ENCODE measurements at regions not wholly inside any gene's neighbourhood (a gene's known extent, or its start where the extent isn't known, plus 50 kb on each side); places are given as distances from the start of the nearest gene placed in this dataset.

- H3K4me3 ChIP-seq (ENCODE audit: insufficient read depth in 1 of 2, low read depth in 1 of 2, low read length in 2 of 2), result no peak overlapping the region
- no peak overlapping the region for H3K4ac ChIP-seq (ENCODE audit: low read depth in 1 of 2, low read length in 2 of 2)
- no peak for DNase-seq
- H3K23ac ChIP-seq (ENCODE audit: low read length in 2 of 2), result no peak overlapping the region
- no peaks in the 10 kb centered on the region for H3K4me1 ChIP-seq (ENCODE audit: control insufficient read depth, insufficient read depth, low read depth, low read length)
- H2BK120ac ChIP-seq (ENCODE audit: low read depth, low read length), result no peak overlapping the region
- H4K8ac ChIP-seq (ENCODE audit: low read length), result no peak overlapping the region
- no peak overlapping the region for H3K9ac ChIP-seq (ENCODE audit: low read length)
- no peaks in the 10 kb centered on the region for H3K79me1 ChIP-seq (replicated peaks; ENCODE audit: low read length, poor library complexity, severe bottlenecking)
- H3K4me2 ChIP-seq (ENCODE audit: low read length, poor library complexity, severe bottlenecking), result no peak overlapping the region
- H2AFZ ChIP-seq (ENCODE audit: low read depth, low read length), result no peak overlapping the region
- 67% methylated on average over 1 of the region's 3 CpGs for WGBS
- H2BK5ac ChIP-seq (ENCODE audit: low read depth, low read length, poor library complexity, severe bottlenecking), result no peak overlapping the region
- no peak overlapping the region for H2BK15ac ChIP-seq (ENCODE audit: low read depth, poor library complexity, severe bottlenecking)
- H3K14ac ChIP-seq (ENCODE audit: low read length in 2 of 2), result no peak overlapping the region
- no peak overlapping the region for H3K18ac ChIP-seq (ENCODE audit: low read depth in 1 of 2, low read length in 2 of 2)
- no peak overlapping the region for H2AK5ac ChIP-seq (ENCODE audit: low read length, severe bottlenecking)
- H3K9me3 ChIP-seq (ENCODE audit: control insufficient read depth, low read length), result peaks cover 5% of the 10 kb centered on the region
- no peak overlapping the region for H4K91ac ChIP-seq (ENCODE audit: low read length)
- no peak overlapping the region for H2BK12ac ChIP-seq (ENCODE audit: low read length in 2 of 2)
- H3K27me3 ChIP-seq (ENCODE audit: control insufficient read depth in 1 of 2, insufficient read depth in 1 of 2, low read length in 2 of 2), result peaks cover 4 to 11% of the 10 kb centered on the region in 2 experiments
- H3K27ac ChIP-seq (ENCODE audit: low read length, poor library complexity, severe bottlenecking), result no peak overlapping the region
- H3K36me3 ChIP-seq (ENCODE audit: control insufficient read depth in 1 of 2, insufficient read depth in 2 of 2, low read depth in 1 of 2, low read length in 2 of 2), result no peaks in the 10 kb centered on the region
Measured at GRCh38 chr12:107152315-107152714, 59.0 kb upstream of the CRY1 start.

GRCh38 chr12:107159384-107159900, 66.1 kb upstream of the CRY1 start:
- no peak overlapping the region for H2AFZ ChIP-seq (ENCODE audit: low read depth, low read length)
- no peak overlapping the region for H4K91ac ChIP-seq (ENCODE audit: low read length)
- H3K27ac ChIP-seq (ENCODE audit: low read length, poor library complexity, severe bottlenecking), result no peak overlapping the region
- H3K4ac ChIP-seq (ENCODE audit: low read depth in 1 of 2, low read length in 2 of 2), result no peak overlapping the region
- peaks cover 20 to 47% of the 10 kb centered on the region in 2 experiments for H3K27me3 ChIP-seq (ENCODE audit: control insufficient read depth in 1 of 2, insufficient read depth in 1 of 2, low read length in 2 of 2)
- no peak overlapping the region for H3K4me2 ChIP-seq (ENCODE audit: low read length, poor library complexity, severe bottlenecking)
- H4K8ac ChIP-seq (ENCODE audit: low read length), result no peak overlapping the region
- no peak for DNase-seq
- no peak overlapping the region for H2BK15ac ChIP-seq (ENCODE audit: low read depth, poor library complexity, severe bottlenecking)
- H3K4me1 ChIP-seq (ENCODE audit: control insufficient read depth, insufficient read depth, low read depth, low read length), result no peaks in the 10 kb centered on the region
- no peak overlapping the region for H2BK12ac ChIP-seq (ENCODE audit: low read length in 2 of 2)
- H3K9ac ChIP-seq (ENCODE audit: low read length), result no peak overlapping the region
- H3K79me1 ChIP-seq (replicated peaks; ENCODE audit: low read length, poor library complexity, severe bottlenecking), result no peaks in the 10 kb centered on the region
- no peaks in the 10 kb centered on the region for H3K9me3 ChIP-seq (ENCODE audit: control insufficient read depth, low read length)
- no peak overlapping the region for H2BK120ac ChIP-seq (ENCODE audit: low read depth, low read length)
- no peak overlapping the region for H2BK5ac ChIP-seq (ENCODE audit: low read depth, low read length, poor library complexity, severe bottlenecking)
- no peak overlapping the region for H3K4me3 ChIP-seq (ENCODE audit: insufficient read depth in 1 of 2, low read depth in 1 of 2, low read length in 2 of 2)
- 90% methylated on average over 2 of the region's 2 CpGs for WGBS
- H3K14ac ChIP-seq (ENCODE audit: low read length in 2 of 2), result no peak overlapping the region
- no peak overlapping the region for H2AK5ac ChIP-seq (ENCODE audit: low read length, severe bottlenecking)
- no peaks in the 10 kb centered on the region for H3K36me3 ChIP-seq (ENCODE audit: control insufficient read depth in 1 of 2, insufficient read depth in 2 of 2, low read depth in 1 of 2, low read length in 2 of 2)
- H3K18ac ChIP-seq (ENCODE audit: low read depth in 1 of 2, low read length in 2 of 2), result no peak overlapping the region
- H3K23ac ChIP-seq (ENCODE audit: low read length in 2 of 2), result no peak overlapping the region

- 60% methylated on average over 1 of the region's 4 CpGs for WGBS
- Histone ChIP-seq H3K79me1 (replicated peaks; ENCODE audit: low read length, poor library complexity, severe bottlenecking) (no peaks in the 10 kb centered on the region), H2BK15ac (ENCODE audit: low read depth, poor library complexity, severe bottlenecking) (no peak overlapping the region), H3K9ac (ENCODE audit: low read length) (no peak overlapping the region), H3K4me3 (ENCODE audit: insufficient read depth in 1 of 2, low read depth in 1 of 2, low read length in 2 of 2) (no peak overlapping the region), H4K91ac (ENCODE audit: low read length) (no peak overlapping the region), H2AK5ac (ENCODE audit: low read length, severe bottlenecking) (no peak overlapping the region), H3K27ac (ENCODE audit: low read length, poor library complexity, severe bottlenecking) (no peak overlapping the region), H2BK5ac (ENCODE audit: low read depth, low read length, poor library complexity, severe bottlenecking) (no peak overlapping the region), H2BK12ac (ENCODE audit: low read length in 2 of 2) (no peak overlapping the region), H3K18ac (ENCODE audit: low read depth in 1 of 2, low read length in 2 of 2) (no peak overlapping the region), H3K14ac (ENCODE audit: low read length in 2 of 2) (no peak overlapping the region), H2AFZ (ENCODE audit: low read depth, low read length) (no peak overlapping the region), H2BK120ac (ENCODE audit: low read depth, low read length) (no peak overlapping the region), H3K36me3 (ENCODE audit: control insufficient read depth in 1 of 2, insufficient read depth in 2 of 2, low read depth in 1 of 2, low read length in 2 of 2) (no peaks in the 10 kb centered on the region), H3K23ac (ENCODE audit: low read length in 2 of 2) (no peak overlapping the region), H3K9me3 (ENCODE audit: control insufficient read depth, low read length) (no peaks in the 10 kb centered on the region), H3K27me3 (ENCODE audit: control insufficient read depth in 1 of 2, insufficient read depth in 1 of 2, low read length in 2 of 2) (peaks cover 11 to 50% of the 10 kb centered on the region in 2 experiments), H3K4me1 (ENCODE audit: control insufficient read depth, insufficient read depth, low read depth, low read length) (no peaks in the 10 kb centered on the region), H3K4ac (ENCODE audit: low read depth in 1 of 2, low read length in 2 of 2) (no peak overlapping the region), H4K8ac (ENCODE audit: low read length) (no peak overlapping the region), H3K4me2 (ENCODE audit: low read length, poor library complexity, severe bottlenecking) (no peak overlapping the region)
- no peak for DNase-seq
Measured at GRCh38 chr12:107163413-107163812, 70.1 kb upstream of the CRY1 start.

GRCh38 chr12:107164392-107164791, 71.0 kb upstream of the CRY1 start:
- Histone ChIP-seq H3K4ac (ENCODE audit: low read depth in 1 of 2, low read length in 2 of 2) (no peak overlapping the region), H3K27me3 (ENCODE audit: control insufficient read depth in 1 of 2, insufficient read depth in 1 of 2, low read length in 2 of 2) (peaks cover 11 to 48% of the 10 kb centered on the region in 2 experiments)

More at GRCh38 chr12:107164392-107164791, 71.0 kb upstream of the CRY1 start:
- Histone ChIP-seq H3K4me3 (ENCODE audit: insufficient read depth in 1 of 2, low read depth in 1 of 2, low read length in 2 of 2) (no peak overlapping the region), H2BK15ac (ENCODE audit: low read depth, poor library complexity, severe bottlenecking) (no peak overlapping the region), H2BK120ac (ENCODE audit: low read depth, low read length) (no peak overlapping the region), H3K36me3 (ENCODE audit: control insufficient read depth in 1 of 2, insufficient read depth in 2 of 2, low read depth in 1 of 2, low read length in 2 of 2) (no peaks in the 10 kb centered on the region), H3K9ac (ENCODE audit: low read length) (no peak overlapping the region), H3K4me2 (ENCODE audit: low read length, poor library complexity, severe bottlenecking) (no peak overlapping the region), H3K14ac (ENCODE audit: low read length in 2 of 2) (no peak overlapping the region), H2BK12ac (ENCODE audit: low read length in 2 of 2) (no peak overlapping the region), H3K18ac (ENCODE audit: low read depth in 1 of 2, low read length in 2 of 2) (no peak overlapping the region), H4K8ac (ENCODE audit: low read length) (no peak overlapping the region), H3K27ac (ENCODE audit: low read length, poor library complexity, severe bottlenecking) (no peak overlapping the region), H4K91ac (ENCODE audit: low read length) (no peak overlapping the region), H3K4me1 (ENCODE audit: control insufficient read depth, insufficient read depth, low read depth, low read length) (no peaks in the 10 kb centered on the region), H3K23ac (ENCODE audit: low read length in 2 of 2) (no peak overlapping the region), H3K79me1 (replicated peaks; ENCODE audit: low read length, poor library complexity, severe bottlenecking) (no peaks in the 10 kb centered on the region), H2AK5ac (ENCODE audit: low read length, severe bottlenecking) (no peak overlapping the region), H2BK5ac (ENCODE audit: low read depth, low read length, poor library complexity, severe bottlenecking) (no peak overlapping the region), H2AFZ (ENCODE audit: low read depth, low read length) (no peak overlapping the region), H3K9me3 (ENCODE audit: control insufficient read depth, low read length) (no peaks in the 10 kb centered on the region)
- DNase-seq, result no peak
- WGBS, result no CpG with 5 or more reads among the region's 1 CpG

All from mesenchymal stem cell (in vitro differentiated cells and primary cell).